ENCODE measurements at regions not wholly inside any gene's neighbourhood (a gene's known extent, or its start where the extent isn't known, plus 50 kb on each side); places are given as distances from the start of the nearest gene placed in this dataset.

GRCh38 chr18:61167902-61168301, 165.3 kb upstream of the CDH20 start:
- TF ChIP-seq CTCF (conservative IDR thresholded peaks at IDR 0.05; ENCODE audit: low read depth, low read length): no peak
- DNase-seq (ENCODE audit: low read depth): no peak
- no peak overlapping the region for H3K4me3 ChIP-seq (ENCODE audit: low read depth, low read length)

GRCh38 chr18:61169386-61169785, 163.8 kb upstream of the CDH20 start:
- H3K4me3 ChIP-seq (ENCODE audit: low read depth, low read length): no peak overlapping the region
- no peak for DNase-seq (ENCODE audit: low read depth)
- no peak for TF ChIP-seq CTCF (conservative IDR thresholded peaks at IDR 0.05; ENCODE audit: low read depth, low read length)

GRCh38 chr18:61172624-61173023, 160.6 kb upstream of the CDH20 start:
- H3K4me3 ChIP-seq (ENCODE audit: low read depth, low read length): no peak overlapping the region
- no peak for TF ChIP-seq CTCF (conservative IDR thresholded peaks at IDR 0.05; ENCODE audit: low read depth, low read length)
- no peak for DNase-seq (ENCODE audit: low read depth)

- TF ChIP-seq CTCF (conservative IDR thresholded peaks at IDR 0.05; ENCODE audit: low read depth, low read length): no peak
- H3K4me3 ChIP-seq (ENCODE audit: low read depth, low read length): no peak overlapping the region
- no peak for DNase-seq (ENCODE audit: low read depth)
These were observed 159.7 kb upstream of the CDH20 start for GRCh38 chr18:61173554-61173953.

GRCh38 chr18:61183798-61184197, 149.4 kb upstream of the CDH20 start:
- H3K4me3 ChIP-seq (ENCODE audit: low read depth, low read length): no peak overlapping the region
- no peak for TF ChIP-seq CTCF (conservative IDR thresholded peaks at IDR 0.05; ENCODE audit: low read depth, low read length)
- no peak for DNase-seq (ENCODE audit: low read depth)

GRCh38 chr18:61187971-61188370, 145.3 kb upstream of the CDH20 start:
- TF ChIP-seq CTCF (conservative IDR thresholded peaks at IDR 0.05; ENCODE audit: low read depth, low read length): no peak
- DNase-seq (ENCODE audit: low read depth): no peak
- H3K4me3 ChIP-seq (ENCODE audit: low read depth, low read length): no peak overlapping the region

GRCh38 chr18:61189376-61189775, 143.9 kb upstream of the CDH20 start:
- no peak for TF ChIP-seq CTCF (conservative IDR thresholded peaks at IDR 0.05; ENCODE audit: low read depth, low read length)
- no peak for DNase-seq (ENCODE audit: low read depth)
- no peak overlapping the region for H3K4me3 ChIP-seq (ENCODE audit: low read depth, low read length)
